ENCODE measurements at regions not wholly inside any gene's neighbourhood (a gene's known extent, or its start where the extent isn't known, plus 50 kb on each side); places are given as distances from the start of the nearest gene placed in this dataset.
"Not testable (repeated sequence)": the region's sequence is repeated elsewhere in the genome, so short reads cannot be mapped to it uniquely, and the experiment has no call there.

DNA sequence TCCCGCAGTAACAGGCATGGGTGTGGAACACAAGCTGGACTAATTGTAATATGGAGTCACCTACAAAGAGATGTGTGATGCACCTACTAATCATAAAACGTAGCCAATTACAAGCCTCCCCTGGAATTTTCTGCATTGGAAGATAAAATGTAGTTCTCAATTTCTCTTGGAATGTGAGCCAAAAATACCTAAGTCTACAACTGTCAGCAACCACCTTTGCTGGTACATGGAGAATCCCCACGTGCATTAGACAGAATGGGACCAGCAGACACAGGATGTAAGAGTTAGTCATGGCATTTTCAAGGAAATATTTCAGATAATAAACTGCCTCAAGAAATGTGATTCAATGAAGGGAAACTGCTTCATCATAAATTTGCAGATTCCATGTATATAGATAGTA, 85.6 kb upstream of the DCC start:
- Mint-ChIP-seq H3K27ac (no peak overlapping the region), H3K4me1 (no peaks in the 10 kb centered on the region), H3K4me3 (no peak overlapping the region), H3K27me3 (no peaks in the 10 kb centered on the region), H3K36me3 (no peaks in the 10 kb centered on the region), H3K9me3 (peaks cover 0 to 4% (median 0%) of the 10 kb centered on the region in 11 donors)
- no peaks in the 10 kb centered on the region for H3K9me3 ChIP-seq (ENCODE audit: control insufficient read depth in 2 of 3, low read length in 3 of 3)
- intact Hi-C loops (cut with micrococcal nuclease): no loop called here
- ATAC-seq (no peak), DNase-seq (no peak)
- no peaks in the 10 kb centered on the region for H3K27me3 ChIP-seq (ENCODE audit: control insufficient read depth in 2 of 2, insufficient read depth in 2 of 2, low read length in 2 of 2)
- no peaks in the 10 kb centered on the region for H3K36me3 ChIP-seq (ENCODE audit: control insufficient read depth in 2 of 3, insufficient read depth in 3 of 3, low read length in 3 of 3)
- ChIA-PET CTCF (no interaction called here), POLR2A (no interaction called here)
- no peak overlapping the region for H3K4me3 ChIP-seq (ENCODE audit: low read length)
- no peak overlapping the region for H3K27ac ChIP-seq (ENCODE audit: low read depth, low read length)
- H3K4me1 ChIP-seq (ENCODE audit: control insufficient read depth in 2 of 2, insufficient read depth in 2 of 2, low read length in 2 of 2): no peaks in the 10 kb centered on the region

- H3K4me3 ChIP-seq (ENCODE audit: low read length); CTCF ChIA-PET; H3K9me3 Mint-ChIP-seq; ATAC-seq; H3K27ac ChIP-seq (ENCODE audit: low read depth, low read length); H3K27me3 ChIP-seq (ENCODE audit: control insufficient read depth in 2 of 2, insufficient read depth in 2 of 2, low read length in 2 of 2); DNase-seq; H3K36me3 ChIP-seq (ENCODE audit: control insufficient read depth in 2 of 3, insufficient read depth in 3 of 3, low read length in 3 of 3); H3K4me1 Mint-ChIP-seq; H3K27me3 Mint-ChIP-seq; H3K27ac Mint-ChIP-seq; H3K9me3 ChIP-seq (ENCODE audit: control insufficient read depth in 2 of 3, low read length in 3 of 3); H3K4me3 Mint-ChIP-seq; intact Hi-C loops (cut with micrococcal nuclease); H3K4me1 ChIP-seq (ENCODE audit: control insufficient read depth in 2 of 2, insufficient read depth in 2 of 2, low read length in 2 of 2); POLR2A ChIA-PET; H3K36me3 Mint-ChIP-seq: not testable (repeated sequence)
Measured at GRCh38 chr18:52257417-52257816, 82.6 kb upstream of the DCC start.

GRCh38 chr18:52275817-52276216, 64.2 kb upstream of the DCC start:
- H3K4me1 ChIP-seq (ENCODE audit: control insufficient read depth in 2 of 2, insufficient read depth in 2 of 2, low read length in 2 of 2): no peaks in the 10 kb centered on the region
- intact Hi-C loops (cut with micrococcal nuclease): no loop called here
- DNase-seq (no peak), ATAC-seq (no peak)
- H3K27ac Mint-ChIP-seq: no peak overlapping the region
- POLR2A ChIA-PET: no interaction called here
- peaks cover 0 to 5% (median 0%) of the 10 kb centered on the region in 5 donors for H3K27me3 Mint-ChIP-seq
- peaks cover 0 to 5% (median 0%) of the 10 kb centered on the region in 11 donors for H3K9me3 Mint-ChIP-seq
- H3K4me3 ChIP-seq (ENCODE audit: low read length): no peak overlapping the region
- no peaks in the 10 kb centered on the region for H3K4me1 Mint-ChIP-seq
- CTCF ChIA-PET: no interaction called here
- H3K27ac ChIP-seq (ENCODE audit: low read depth, low read length): no peak overlapping the region
- H3K9me3 ChIP-seq (ENCODE audit: control insufficient read depth in 2 of 3, low read length in 3 of 3): no peaks in the 10 kb centered on the region
- no peaks in the 10 kb centered on the region for H3K36me3 ChIP-seq (ENCODE audit: control insufficient read depth in 2 of 3, insufficient read depth in 3 of 3, low read length in 3 of 3)
- H3K36me3 Mint-ChIP-seq: no peaks in the 10 kb centered on the region
- no peak overlapping the region for H3K4me3 Mint-ChIP-seq
- no peaks in the 10 kb centered on the region for H3K27me3 ChIP-seq (ENCODE audit: control insufficient read depth in 2 of 2, insufficient read depth in 2 of 2, low read length in 2 of 2)

DNA sequence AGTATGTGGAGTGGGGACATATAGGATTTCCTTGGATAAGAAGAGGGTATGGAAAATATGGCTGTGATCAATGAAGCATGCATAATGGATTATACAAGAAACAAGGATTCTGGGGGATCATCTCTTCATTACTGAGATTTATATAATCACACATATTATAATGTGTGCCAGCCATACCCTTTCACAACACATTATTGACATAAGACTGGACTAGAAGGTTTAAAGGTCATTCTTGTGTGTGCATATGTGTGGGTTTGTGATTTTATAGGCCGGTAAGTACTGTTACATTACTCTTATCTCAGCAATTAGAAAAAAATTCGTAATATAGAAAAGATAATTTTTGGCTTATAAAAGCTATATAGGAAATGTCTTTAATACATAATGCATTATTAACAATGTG, 62.2 kb upstream of the DCC start:
- H3K4me3 Mint-ChIP-seq: no peak overlapping the region
- ATAC-seq (no peak), DNase-seq (no peak)
- peaks cover 0 to 5% (median 0%) of the 10 kb centered on the region in 11 donors for H3K9me3 Mint-ChIP-seq
- Histone ChIP-seq H3K4me1 (ENCODE audit: control insufficient read depth in 2 of 2, insufficient read depth in 2 of 2, low read length in 2 of 2) (no peaks in the 10 kb centered on the region), H3K9me3 (ENCODE audit: control insufficient read depth in 2 of 3, low read length in 3 of 3) (no peaks in the 10 kb centered on the region), H3K27ac (ENCODE audit: low read depth, low read length) (no peak overlapping the region), H3K27me3 (ENCODE audit: control insufficient read depth in 2 of 2, insufficient read depth in 2 of 2, low read length in 2 of 2) (no peaks in the 10 kb centered on the region), H3K36me3 (ENCODE audit: control insufficient read depth in 2 of 3, insufficient read depth in 3 of 3, low read length in 3 of 3) (no peaks in the 10 kb centered on the region), H3K4me3 (ENCODE audit: low read length) (no peak overlapping the region)
- ChIA-PET POLR2A (no interaction called here), CTCF (no interaction called here)
- H3K27ac Mint-ChIP-seq: no peak overlapping the region
- no peaks in the 10 kb centered on the region for H3K36me3 Mint-ChIP-seq
- no peaks in the 10 kb centered on the region for H3K27me3 Mint-ChIP-seq
- intact Hi-C loops (cut with micrococcal nuclease): no loop called here
- no peaks in the 10 kb centered on the region for H3K4me1 Mint-ChIP-seq

GRCh38 chr18:52278191-52278590, 61.8 kb upstream of the DCC start:
- H3K27me3 ChIP-seq (ENCODE audit: control insufficient read depth in 2 of 2, insufficient read depth in 2 of 2, low read length in 2 of 2): no peaks in the 10 kb centered on the region
- Mint-ChIP-seq H3K27me3 (no peaks in the 10 kb centered on the region), H3K36me3 (no peaks in the 10 kb centered on the region), H3K4me1 (no peaks in the 10 kb centered on the region), H3K4me3 (no peak overlapping the region), H3K27ac (no peak overlapping the region), H3K9me3 (peaks cover 0 to 5% (median 0%) of the 10 kb centered on the region in 11 donors)
- no peak overlapping the region for H3K27ac ChIP-seq (ENCODE audit: low read depth, low read length)
- no peak for DNase-seq
- no peak for ATAC-seq
- H3K4me1 ChIP-seq (ENCODE audit: control insufficient read depth in 2 of 2, insufficient read depth in 2 of 2, low read length in 2 of 2): no peaks in the 10 kb centered on the region
- ChIA-PET POLR2A (no interaction called here), CTCF (no interaction called here)
- no peak overlapping the region for H3K4me3 ChIP-seq (ENCODE audit: low read length)
- H3K36me3 ChIP-seq (ENCODE audit: control insufficient read depth in 2 of 3, insufficient read depth in 3 of 3, low read length in 3 of 3): no peaks in the 10 kb centered on the region
- H3K9me3 ChIP-seq (ENCODE audit: control insufficient read depth in 2 of 3, low read length in 3 of 3): no peaks in the 10 kb centered on the region
- intact Hi-C loops (cut with micrococcal nuclease): no loop called here

GRCh38 chr18:52280702-52281101, 59.3 kb upstream of the DCC start:
- intact Hi-C loops (cut with micrococcal nuclease): no loop called here
- POLR2A ChIA-PET: no interaction called here
- no peaks in the 10 kb centered on the region for H3K4me1 Mint-ChIP-seq

DNA sequence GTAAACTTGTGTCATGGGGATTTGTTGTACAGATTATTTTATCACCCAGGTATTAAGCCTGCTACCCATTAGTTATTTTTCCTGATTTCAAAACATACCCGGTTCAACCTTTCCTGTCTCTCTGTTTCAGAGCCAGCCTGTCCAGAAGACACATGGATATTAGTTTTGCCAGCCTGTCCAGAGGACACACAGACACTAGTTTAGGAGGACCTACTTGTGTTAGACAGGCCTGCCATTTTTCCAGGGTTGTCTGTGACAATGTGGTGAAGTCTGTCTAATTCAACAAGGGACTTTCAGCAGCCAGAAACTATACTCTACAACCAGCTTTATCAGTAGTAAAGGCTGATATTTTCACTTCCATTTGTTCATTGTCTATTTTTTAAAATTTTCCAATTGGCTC, 56.1 kb upstream of the DCC start:
- intact Hi-C loops (cut with micrococcal nuclease): no loop called here
- no peak overlapping the region for H3K27ac ChIP-seq (ENCODE audit: low read depth, low read length)
- H3K27me3 ChIP-seq (ENCODE audit: control insufficient read depth in 2 of 2, insufficient read depth in 2 of 2, low read length in 2 of 2): no peaks in the 10 kb centered on the region
- no peaks in the 10 kb centered on the region for H3K36me3 Mint-ChIP-seq
- H3K4me1 Mint-ChIP-seq: no peaks in the 10 kb centered on the region
- POLR2A ChIA-PET: no interaction called here
- CTCF ChIA-PET: no interaction called here
- no peak for ATAC-seq
- no peak overlapping the region for H3K4me3 ChIP-seq (ENCODE audit: low read length)
- no peaks in the 10 kb centered on the region for H3K36me3 ChIP-seq (ENCODE audit: control insufficient read depth in 2 of 3, insufficient read depth in 3 of 3, low read length in 3 of 3)
- no peak overlapping the region for H3K27ac Mint-ChIP-seq
- no peaks in the 10 kb centered on the region for H3K9me3 ChIP-seq (ENCODE audit: control insufficient read depth in 2 of 3, low read length in 3 of 3)
- DNase-seq: no peak
- H3K9me3 Mint-ChIP-seq: peaks cover 0 to 5% (median 0%) of the 10 kb centered on the region in 11 donors
- H3K4me1 ChIP-seq (ENCODE audit: control insufficient read depth in 2 of 2, insufficient read depth in 2 of 2, low read length in 2 of 2): no peaks in the 10 kb centered on the region
- H3K4me3 Mint-ChIP-seq: no peak overlapping the region
- peaks cover 0 to 4% (median 0%) of the 10 kb centered on the region in 5 donors for H3K27me3 Mint-ChIP-seq

More at GRCh38 chr18:52280702-52281101, 59.3 kb upstream of the DCC start:
- H3K27me3 Mint-ChIP-seq: peaks cover 0 to 4% (median 0%) of the 10 kb centered on the region in 5 donors
- CTCF ChIA-PET: no interaction called here
- H3K4me3 ChIP-seq (ENCODE audit: low read length): no peak overlapping the region
- H3K27ac ChIP-seq (ENCODE audit: low read depth, low read length): no peak overlapping the region
- H3K4me1 ChIP-seq (ENCODE audit: control insufficient read depth in 2 of 2, insufficient read depth in 2 of 2, low read length in 2 of 2): no peaks in the 10 kb centered on the region
- H3K36me3 ChIP-seq (ENCODE audit: control insufficient read depth in 2 of 3, insufficient read depth in 3 of 3, low read length in 3 of 3): no peaks in the 10 kb centered on the region
- peaks cover 0 to 5% (median 0%) of the 10 kb centered on the region in 11 donors for H3K9me3 Mint-ChIP-seq
- H3K4me3 Mint-ChIP-seq: no peak overlapping the region
- H3K27ac Mint-ChIP-seq: no peak overlapping the region
- H3K27me3 ChIP-seq (ENCODE audit: control insufficient read depth in 2 of 2, insufficient read depth in 2 of 2, low read length in 2 of 2): no peaks in the 10 kb centered on the region
- no peaks in the 10 kb centered on the region for H3K36me3 Mint-ChIP-seq
- DNase-seq: no peak
- no peaks in the 10 kb centered on the region for H3K9me3 ChIP-seq (ENCODE audit: control insufficient read depth in 2 of 3, low read length in 3 of 3)
- no peak for ATAC-seq
